GM12891 (cell line): ENCODE measurements at regions not wholly inside any gene's neighbourhood (a gene's known extent, or its start where the extent isn't known, plus 50 kb on each side); places are given as distances from the start of the nearest gene placed in this dataset.

Source experiments
- POLR2A ChIP-seq: IDR thresholded peaks from 2 replicates; pipeline ENCODE4 v1.6.1; 2011; ENCODE audit warnings: low read depth, low read length, control low read depth
- POLR2AphosphoS5 ChIP-seq: IDR thresholded peaks from 2 replicates; pipeline ENCODE4 v1.6.1; 2011; ENCODE audit warnings: low read depth, low read length, control low read depth
- TAF1 ChIP-seq: IDR thresholded peaks from 2 replicates; pipeline ENCODE4 v1.6.1; 2011; ENCODE audit warnings: low read depth, low read length, control low read depth

DNA sequence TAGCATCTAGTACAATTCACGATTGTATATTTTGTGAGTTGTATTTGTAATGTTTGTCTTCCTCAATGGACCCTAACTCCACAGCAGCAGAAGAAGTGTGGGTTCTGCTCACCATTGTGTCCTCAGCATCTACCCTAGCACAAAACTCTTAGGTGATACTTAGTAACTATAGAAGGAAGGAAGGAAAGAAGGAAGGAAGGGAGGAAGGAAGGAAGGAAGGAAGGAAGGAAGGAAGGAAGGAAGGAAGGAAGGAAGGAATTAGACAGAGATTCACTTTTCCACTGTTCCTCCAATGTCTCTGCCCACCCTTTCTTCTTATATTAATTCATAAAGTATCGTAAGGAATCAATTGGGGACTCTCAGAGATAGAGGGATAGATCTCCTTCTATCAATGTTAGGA, 288.2 kb downstream of the NFIB start:
- TF ChIP-seq POLR2AphosphoS5 = no peak
- TF ChIP-seq POLR2A = no peak
- no peak for TF ChIP-seq TAF1
